Progenitor cell of endocrine pancreas (in vitro differentiated cells): ENCODE measurements at regions not wholly inside any gene's neighbourhood (a gene's known extent, or its start where the extent isn't known, plus 50 kb on each side); places are given as distances from the start of the nearest gene placed in this dataset.
"Not testable (repeated sequence)": the region's sequence is repeated elsewhere in the genome, so short reads cannot be mapped to it uniquely, and the experiment has no call there.

Experiments used
- DNase-seq: peaks from one replicate; pipeline ENCODE4 v3.0.0; 2021; ENCODE audit warnings: low spot score; ENCODE audit not compliant: unreplicated experiment
- H3K27ac Mint-ChIP-seq: 2 replicates; pipeline ENCODE4 v1.8.0; 2021; ENCODE audit warnings: mild to moderate bottlenecking, moderate library complexity, mixed read lengths
- H3K27me3 Mint-ChIP-seq: 2 replicates; pipeline ENCODE4 v1.8.0; 2021; ENCODE audit warnings: mixed read lengths
- H3K36me3 Mint-ChIP-seq: 2 replicates; pipeline ENCODE4 v1.8.0; 2022; ENCODE audit warnings: mixed read lengths; ENCODE audit not compliant: insufficient read depth
- H3K4me1 Mint-ChIP-seq: 2 replicates; pipeline ENCODE4 v1.8.0; 2021; ENCODE audit warnings: low read depth, mixed read lengths
- H3K4me3 Mint-ChIP-seq: 2 replicates; pipeline ENCODE4 v1.8.0; 2021; ENCODE audit warnings: low read depth, mild to moderate bottlenecking, moderate library complexity, mixed read lengths
- H3K9me3 Mint-ChIP-seq: 2 replicates; pipeline ENCODE4 v1.8.0; 2021; ENCODE audit warnings: low read depth, mixed read lengths
- CTCF ChIP-seq: fragments of 200-600 bp; sonication (generic); IDR thresholded peaks from one replicate; pipeline ENCODE4 v1.5.0; 2021; ENCODE audit warnings: antibody characterized with exemption, mild to moderate bottlenecking; ENCODE audit not compliant: unreplicated experiment

DNA sequence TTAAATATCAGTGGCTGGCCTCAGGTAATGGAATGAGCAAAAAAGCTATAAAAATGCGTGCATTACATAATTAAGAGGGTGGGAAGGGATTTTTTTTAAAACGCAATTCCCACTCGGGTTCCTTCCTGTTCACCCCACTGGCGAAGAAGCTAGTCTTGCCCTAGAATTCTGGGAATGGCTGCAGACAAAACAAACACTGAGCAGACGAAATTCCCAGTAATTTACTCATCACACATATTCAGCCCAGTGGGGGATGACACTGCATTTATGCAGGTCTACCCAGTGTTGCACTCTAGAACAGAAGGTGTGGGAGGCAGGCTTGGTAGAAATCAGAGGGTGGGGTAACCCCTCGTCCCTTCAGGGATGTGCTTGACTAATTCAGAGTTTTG is 2695.0 kb upstream of the DEFB115 start:
- no peaks in the 10 kb centered on the region for H3K27me3 Mint-ChIP-seq

GRCh38 chr20:28562899-28563521 is 2694.5 kb upstream of the DEFB115 start:
- H3K4me1 Mint-ChIP-seq, H3K4me3 Mint-ChIP-seq, DNase-seq, H3K27me3 Mint-ChIP-seq, H3K27ac Mint-ChIP-seq, H3K36me3 Mint-ChIP-seq: not testable (repeated sequence)
- peaks cover 54% of the 10 kb centered on the region for H3K9me3 Mint-ChIP-seq

More for the DNA sequence above, 2695.0 kb upstream of the DEFB115 start:
- Mint-ChIP-seq H3K36me3 (peaks cover 4% of the 10 kb centered on the region), H3K9me3 (peaks cover 56% of the 10 kb centered on the region), H3K4me1 (no peaks in the 10 kb centered on the region), H3K4me3 (no peak overlapping the region), H3K27ac (no peak overlapping the region)
- DNase-seq = no peak
- TF ChIP-seq CTCF = no peak

GRCh38 chr20:28564024-28564423 is 2693.4 kb upstream of the DEFB115 start:
- H3K9me3 Mint-ChIP-seq = peaks cover 47% of the 10 kb centered on the region
- not testable (repeated sequence) for H3K36me3 Mint-ChIP-seq, H3K27me3 Mint-ChIP-seq

GRCh38 chr20:28564688-28565463 is 2692.6 kb upstream of the DEFB115 start:
- H3K36me3 Mint-ChIP-seq, H3K4me3 Mint-ChIP-seq, H3K27me3 Mint-ChIP-seq, DNase-seq, H3K27ac Mint-ChIP-seq, H3K4me1 Mint-ChIP-seq: not testable (repeated sequence)
- peaks cover 43% of the 10 kb centered on the region for H3K9me3 Mint-ChIP-seq

More at GRCh38 chr20:28564024-28564423, 2693.4 kb upstream of the DEFB115 start:
- H3K27ac Mint-ChIP-seq, H3K4me3 Mint-ChIP-seq, H3K4me1 Mint-ChIP-seq, DNase-seq: not testable (repeated sequence)

DNA sequence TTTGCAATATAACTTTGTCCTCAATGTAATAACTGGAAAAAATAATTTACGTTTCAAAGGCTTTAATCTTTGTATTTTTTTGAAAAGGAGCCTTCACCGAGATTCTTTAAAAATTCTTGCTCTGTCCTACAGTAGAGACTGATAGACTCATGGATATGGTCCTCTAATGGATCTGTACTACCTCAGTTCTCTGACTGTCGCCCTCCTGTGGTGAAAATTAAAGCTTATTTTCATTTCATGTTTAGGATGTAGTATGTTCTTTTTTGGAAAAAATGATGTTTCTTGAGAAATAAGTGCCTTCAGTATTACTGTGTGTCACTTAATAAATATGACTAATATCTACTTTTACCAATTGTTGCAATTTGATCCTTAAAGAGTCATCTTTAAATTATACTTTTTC is 2681.5 kb upstream of the DEFB115 start:
- H3K9me3 Mint-ChIP-seq = peaks cover 12% of the 10 kb centered on the region
- H3K4me1 Mint-ChIP-seq, H3K27ac Mint-ChIP-seq, H3K36me3 Mint-ChIP-seq, H3K27me3 Mint-ChIP-seq, DNase-seq, H3K4me3 Mint-ChIP-seq: not testable (repeated sequence)
- TF ChIP-seq CTCF = peak; percentile 16

DNA sequence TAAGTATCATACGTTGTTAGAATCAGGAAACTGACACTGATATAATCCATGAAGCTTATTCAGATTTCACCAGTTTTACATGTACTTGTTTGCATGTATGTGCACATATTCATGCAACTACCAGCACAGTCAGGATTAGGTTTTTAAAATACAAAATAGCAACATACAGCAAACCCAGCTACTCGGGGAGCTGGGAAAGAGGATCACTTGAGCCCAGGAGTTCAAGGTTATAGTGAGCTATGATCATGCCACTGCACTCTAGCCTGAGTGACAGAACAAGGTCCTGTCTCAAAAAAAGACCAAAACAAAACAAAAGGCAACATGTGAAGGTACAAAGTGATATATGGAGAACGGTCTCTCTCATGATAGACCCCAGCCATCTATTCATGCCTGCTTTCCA is 2665.8 kb upstream of the DEFB115 start:
- not testable (repeated sequence) for H3K4me3 Mint-ChIP-seq, H3K36me3 Mint-ChIP-seq, H3K4me1 Mint-ChIP-seq, H3K27me3 Mint-ChIP-seq, H3K9me3 Mint-ChIP-seq, DNase-seq, H3K27ac Mint-ChIP-seq

DNA sequence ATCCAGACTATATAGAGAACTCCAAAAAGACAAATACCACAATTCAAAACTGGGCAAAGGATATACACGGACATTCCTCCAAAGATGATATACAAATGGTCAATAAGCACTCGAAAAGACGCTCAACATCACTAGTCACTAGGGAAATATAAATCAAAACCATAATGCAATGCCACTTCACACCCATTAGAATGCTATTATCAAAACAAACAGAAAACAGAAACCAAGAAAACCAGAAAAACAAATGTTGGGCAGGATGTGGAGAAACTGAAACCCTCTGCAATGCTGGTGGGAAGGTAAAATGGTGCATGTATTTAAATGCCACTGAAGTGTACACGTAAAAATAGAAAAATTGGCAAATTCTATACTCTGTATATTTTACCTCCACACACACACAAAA is 2664.1 kb upstream of the DEFB115 start:
- H3K4me3 Mint-ChIP-seq, H3K9me3 Mint-ChIP-seq, H3K36me3 Mint-ChIP-seq, H3K27me3 Mint-ChIP-seq, H3K4me1 Mint-ChIP-seq, DNase-seq, H3K27ac Mint-ChIP-seq: not testable (repeated sequence)

DNA sequence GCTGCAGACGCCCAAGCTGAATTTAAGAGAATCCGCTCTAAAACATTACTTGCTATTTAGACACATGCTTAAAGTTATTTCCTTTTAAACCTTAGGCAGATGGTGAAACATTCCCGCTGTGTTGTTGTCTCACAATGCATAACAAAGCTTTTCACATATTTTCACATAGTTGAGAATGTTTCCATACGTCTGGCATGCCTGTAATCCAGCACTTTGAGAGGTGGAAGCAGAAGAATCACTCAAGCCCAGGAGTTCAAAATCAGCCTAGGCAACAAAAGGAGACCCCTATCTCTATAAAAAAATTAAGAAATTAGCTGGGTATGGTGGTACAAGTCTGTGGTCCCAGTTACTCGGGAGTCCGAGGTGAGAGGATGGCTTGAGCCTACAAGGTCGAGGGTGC is 2663.0 kb upstream of the DEFB115 start:
- not testable (repeated sequence) for H3K27me3 Mint-ChIP-seq, H3K27ac Mint-ChIP-seq, DNase-seq, H3K4me1 Mint-ChIP-seq, H3K4me3 Mint-ChIP-seq, H3K9me3 Mint-ChIP-seq, H3K36me3 Mint-ChIP-seq

GRCh38 chr20:28602006-28602402 is 2655.5 kb upstream of the DEFB115 start:
- H3K4me1 Mint-ChIP-seq, DNase-seq, H3K27me3 Mint-ChIP-seq, H3K36me3 Mint-ChIP-seq, H3K27ac Mint-ChIP-seq: not testable (repeated sequence)
- peak overlapping the region; percentile 76 for H3K4me3 Mint-ChIP-seq
- H3K9me3 Mint-ChIP-seq = peaks cover 31% of the 10 kb centered on the region
